ENCODE measurements at regions not wholly inside any gene's neighbourhood (a gene's known extent, or its start where the extent isn't known, plus 50 kb on each side); places are given as distances from the start of the nearest gene placed in this dataset.

DNA sequence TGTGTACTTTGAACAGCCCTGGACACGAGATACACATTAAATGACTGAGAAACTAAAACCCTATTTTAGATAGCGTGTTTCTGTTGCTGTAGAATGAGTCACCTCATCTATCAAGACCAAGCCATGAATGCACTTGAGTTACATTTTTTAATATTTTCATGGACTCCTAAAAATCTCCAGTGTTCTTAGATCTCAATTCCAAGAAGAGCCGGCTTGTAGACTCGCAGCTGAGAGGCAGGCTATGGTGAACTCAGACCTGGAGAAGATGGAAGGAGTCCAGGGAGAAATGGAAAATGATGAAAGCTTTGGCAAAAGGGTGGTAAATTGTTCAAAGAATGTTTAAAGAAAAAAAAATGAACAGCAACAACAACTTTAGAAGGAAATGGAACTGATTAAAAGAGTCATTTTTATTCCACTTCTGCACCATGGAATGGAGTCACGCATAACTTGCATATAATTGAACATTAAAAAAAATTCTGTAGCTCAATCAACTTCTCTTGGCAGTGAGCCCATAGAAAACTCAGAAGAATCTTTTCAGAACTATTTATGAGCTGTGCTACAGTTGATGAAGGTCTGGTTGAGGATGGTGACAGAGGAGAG lies 129.8 kb downstream of the MXRA5 start:
- Mint-ChIP-seq H3K9me3 (ENCODE audit: unreplicated experiment) (peaks cover 9% of the 10 kb centered on the region), H3K27ac (ENCODE audit: unreplicated experiment) (no peak overlapping the region), H3K4me3 (ENCODE audit: unreplicated experiment) (no peak overlapping the region), H3K36me3 (ENCODE audit: unreplicated experiment) (no peaks in the 10 kb centered on the region), H3K27me3 (ENCODE audit: unreplicated experiment) (no peaks in the 10 kb centered on the region), H3K4me1 (ENCODE audit: unreplicated experiment) (peaks cover 1% of the 10 kb centered on the region)
- no peak for DNase-seq (ENCODE audit: extremely low spot score, unreplicated experiment)
- no peak for TF ChIP-seq CTCF (IDR thresholded peaks at IDR 0.05)

DNA sequence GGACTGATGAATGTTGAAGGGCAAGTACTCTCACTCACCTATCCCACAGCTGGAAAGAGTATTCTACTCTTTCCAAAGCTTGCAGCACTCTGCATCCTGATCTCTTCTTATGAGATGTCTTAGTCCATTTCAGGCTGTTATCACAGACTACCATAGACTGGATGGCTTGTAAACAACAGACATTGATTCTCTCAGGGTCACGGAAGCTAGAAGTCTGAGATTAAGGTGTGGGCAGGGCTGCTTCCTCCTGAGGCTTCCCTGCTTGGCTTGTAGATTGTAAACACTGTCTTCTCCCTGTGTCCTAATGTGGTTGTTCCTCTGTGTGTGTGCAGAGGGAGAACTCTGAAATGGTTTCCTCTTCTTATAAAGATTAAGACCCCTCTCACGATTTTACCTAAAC lies 131.2 kb downstream of the MXRA5 start:
- DNase-seq (ENCODE audit: extremely low spot score, unreplicated experiment), result no peak
- peaks cover 9% of the 10 kb centered on the region for H3K9me3 Mint-ChIP-seq (ENCODE audit: unreplicated experiment)
- peaks cover 1% of the 10 kb centered on the region for H3K4me1 Mint-ChIP-seq (ENCODE audit: unreplicated experiment)
- no peak overlapping the region for H3K4me3 Mint-ChIP-seq (ENCODE audit: unreplicated experiment)
- no peak overlapping the region for H3K27ac Mint-ChIP-seq (ENCODE audit: unreplicated experiment)
- no peaks in the 10 kb centered on the region for H3K36me3 Mint-ChIP-seq (ENCODE audit: unreplicated experiment)
- TF ChIP-seq CTCF (IDR thresholded peaks at IDR 0.05), result no peak
- peaks cover 2% of the 10 kb centered on the region for H3K27me3 Mint-ChIP-seq (ENCODE audit: unreplicated experiment)

DNA sequence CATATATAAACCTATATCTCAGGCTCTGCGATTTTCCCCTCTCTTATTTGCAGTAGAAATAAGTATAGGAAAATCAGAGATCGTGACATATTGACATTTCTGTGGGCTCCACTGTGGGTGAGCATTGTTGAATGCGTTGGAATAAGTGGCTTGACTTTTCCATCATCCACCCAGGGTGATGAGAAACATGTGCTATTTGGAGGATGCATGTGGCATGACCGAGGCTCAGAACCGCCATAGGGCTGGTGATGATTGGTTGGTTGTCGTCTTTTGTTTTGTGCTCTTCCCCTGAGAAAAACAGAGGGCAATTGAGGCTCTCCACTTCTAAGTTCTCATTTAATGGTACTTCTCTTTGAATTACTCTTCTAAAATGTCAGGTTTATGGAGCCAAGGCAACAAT lies 140.1 kb downstream of the MXRA5 start:
- Mint-ChIP-seq H3K36me3 (ENCODE audit: unreplicated experiment) (no peaks in the 10 kb centered on the region), H3K27ac (ENCODE audit: unreplicated experiment) (no peak overlapping the region), H3K9me3 (ENCODE audit: unreplicated experiment) (no peaks in the 10 kb centered on the region), H3K4me3 (ENCODE audit: unreplicated experiment) (no peak overlapping the region), H3K4me1 (ENCODE audit: unreplicated experiment) (no peaks in the 10 kb centered on the region), H3K27me3 (ENCODE audit: unreplicated experiment) (peaks cover 2% of the 10 kb centered on the region)
- no peak for TF ChIP-seq CTCF (IDR thresholded peaks at IDR 0.05)
- peak; percentile 25 for DNase-seq (ENCODE audit: extremely low spot score, unreplicated experiment)

- H3K9me3 Mint-ChIP-seq (ENCODE audit: unreplicated experiment), result no peaks in the 10 kb centered on the region
- H3K27me3 Mint-ChIP-seq (ENCODE audit: unreplicated experiment), result no peaks in the 10 kb centered on the region
- peak; percentile 13 for DNase-seq (ENCODE audit: extremely low spot score, unreplicated experiment)
- no peak for TF ChIP-seq CTCF (IDR thresholded peaks at IDR 0.05)
- no peaks in the 10 kb centered on the region for H3K4me1 Mint-ChIP-seq (ENCODE audit: unreplicated experiment)
- H3K27ac Mint-ChIP-seq (ENCODE audit: unreplicated experiment), result no peak overlapping the region
- no peaks in the 10 kb centered on the region for H3K36me3 Mint-ChIP-seq (ENCODE audit: unreplicated experiment)
- H3K4me3 Mint-ChIP-seq (ENCODE audit: unreplicated experiment), result no peak overlapping the region
These were observed 141.8 kb downstream of the MXRA5 start for GRCh38 chrX:3204606-3205005.

- no peak for TF ChIP-seq CTCF (IDR thresholded peaks at IDR 0.05)
- Mint-ChIP-seq H3K27me3 (ENCODE audit: unreplicated experiment) (no peaks in the 10 kb centered on the region), H3K4me1 (ENCODE audit: unreplicated experiment) (peaks cover 20% of the 10 kb centered on the region), H3K9me3 (ENCODE audit: unreplicated experiment) (peaks cover 15% of the 10 kb centered on the region), H3K27ac (ENCODE audit: unreplicated experiment) (no peak overlapping the region), H3K36me3 (ENCODE audit: unreplicated experiment) (peaks cover 12% of the 10 kb centered on the region), H3K4me3 (ENCODE audit: unreplicated experiment) (no peak overlapping the region)
- DNase-seq (ENCODE audit: extremely low spot score, unreplicated experiment), result no peak
These were observed 150.6 kb downstream of the MXRA5 start for GRCh38 chrX:3195845-3196244.

Data from osteocyte (in vitro differentiated cells).